ENCODE measurements at regions not wholly inside any gene's neighbourhood (a gene's known extent, or its start where the extent isn't known, plus 50 kb on each side); places are given as distances from the start of the nearest gene placed in this dataset.

DNA sequence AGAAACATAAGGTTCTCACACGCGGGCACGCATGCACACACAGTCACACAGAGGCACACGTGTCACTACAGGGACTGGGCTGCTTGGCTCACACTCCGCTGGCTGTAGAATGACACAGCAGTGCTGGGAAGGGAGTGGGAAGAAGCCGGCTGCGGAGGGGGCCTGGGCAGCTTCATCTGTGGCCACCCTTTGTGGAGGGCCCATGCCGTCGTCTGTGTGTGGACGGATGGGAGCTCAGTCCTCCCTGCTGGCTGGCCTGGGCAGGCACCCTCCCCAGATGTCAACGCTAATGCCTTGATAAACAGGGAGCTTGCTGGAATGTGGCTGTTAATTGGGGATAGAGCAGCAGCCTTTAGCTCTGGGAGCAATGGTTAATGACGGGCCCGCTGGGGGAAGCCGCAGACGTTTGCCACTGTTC lies 621.1 kb downstream of the BCOR start:
- no peak for DNase-seq
- H3K4me1 Mint-ChIP-seq: peaks cover 0 to 12% of the 10 kb centered on the region in 2 donors
- peak overlapping the region in 1 of 2 donors; percentile 15 for H3K27ac Mint-ChIP-seq

DNA sequence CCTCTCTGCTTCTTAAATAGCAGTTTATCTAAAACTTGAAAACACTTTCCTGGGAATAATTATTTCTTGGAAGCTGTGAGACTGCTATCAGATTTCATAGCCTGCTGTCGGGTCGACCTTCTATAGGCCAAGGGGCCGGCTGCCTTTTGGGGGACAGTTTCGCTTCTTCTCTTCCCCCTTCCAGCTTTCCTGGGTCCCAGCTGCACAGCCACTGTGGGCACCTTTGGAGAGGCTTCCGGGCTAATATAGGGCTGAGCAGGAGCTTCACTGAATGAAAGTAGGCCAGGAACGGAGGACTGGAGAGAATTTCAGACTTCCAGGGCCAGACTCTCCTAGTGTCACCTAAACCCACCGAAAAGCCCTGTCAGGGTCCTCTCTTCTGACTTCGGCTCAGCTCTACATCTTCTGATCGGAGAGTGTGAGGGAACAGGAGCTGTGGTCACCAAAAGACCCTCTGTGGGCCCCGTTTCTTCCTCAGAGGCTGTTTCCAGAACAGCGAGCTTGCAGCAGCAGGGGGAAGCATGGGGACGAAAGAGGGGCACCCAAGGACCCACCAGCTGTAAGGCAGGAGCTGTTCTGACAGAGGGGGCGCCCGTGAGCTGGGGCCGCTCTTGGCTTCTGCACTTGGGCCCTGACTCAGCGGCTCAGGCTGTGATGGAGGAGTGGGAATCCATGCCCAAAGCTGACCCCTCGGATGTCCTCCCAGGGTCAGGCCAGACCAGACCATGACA lies 620.6 kb downstream of the BCOR start:
- Mint-ChIP-seq H3K36me3 (no peaks in the 10 kb centered on the region), H3K27ac (peak overlapping the region; percentile 64 to 76), H3K9me3 (no peaks in the 10 kb centered on the region), H3K27me3 (ENCODE audit: low read depth in 2 of 2) (peaks cover 0 to 14% of the 10 kb centered on the region in 2 donors), H3K4me3 (no peak overlapping the region), H3K4me1 (peaks cover 0 to 12% of the 10 kb centered on the region in 2 donors)
- Histone ChIP-seq H3K27ac (ENCODE audit: low read length) (no peak overlapping the region), H3K27me3 (ENCODE audit: control insufficient read depth, insufficient read depth, low read length) (no peaks in the 10 kb centered on the region), H3K4me1 (ENCODE audit: control insufficient read depth, insufficient read depth, low read length) (peaks cover 18% of the 10 kb centered on the region), H3K4me3 (ENCODE audit: low read length) (no peak overlapping the region), H3K36me3 (ENCODE audit: control insufficient read depth, insufficient read depth, low read length) (no peaks in the 10 kb centered on the region), H3K9me3 (ENCODE audit: control insufficient read depth, insufficient read depth, low read length) (no peaks in the 10 kb centered on the region)
- TF ChIP-seq, protein P1, sequence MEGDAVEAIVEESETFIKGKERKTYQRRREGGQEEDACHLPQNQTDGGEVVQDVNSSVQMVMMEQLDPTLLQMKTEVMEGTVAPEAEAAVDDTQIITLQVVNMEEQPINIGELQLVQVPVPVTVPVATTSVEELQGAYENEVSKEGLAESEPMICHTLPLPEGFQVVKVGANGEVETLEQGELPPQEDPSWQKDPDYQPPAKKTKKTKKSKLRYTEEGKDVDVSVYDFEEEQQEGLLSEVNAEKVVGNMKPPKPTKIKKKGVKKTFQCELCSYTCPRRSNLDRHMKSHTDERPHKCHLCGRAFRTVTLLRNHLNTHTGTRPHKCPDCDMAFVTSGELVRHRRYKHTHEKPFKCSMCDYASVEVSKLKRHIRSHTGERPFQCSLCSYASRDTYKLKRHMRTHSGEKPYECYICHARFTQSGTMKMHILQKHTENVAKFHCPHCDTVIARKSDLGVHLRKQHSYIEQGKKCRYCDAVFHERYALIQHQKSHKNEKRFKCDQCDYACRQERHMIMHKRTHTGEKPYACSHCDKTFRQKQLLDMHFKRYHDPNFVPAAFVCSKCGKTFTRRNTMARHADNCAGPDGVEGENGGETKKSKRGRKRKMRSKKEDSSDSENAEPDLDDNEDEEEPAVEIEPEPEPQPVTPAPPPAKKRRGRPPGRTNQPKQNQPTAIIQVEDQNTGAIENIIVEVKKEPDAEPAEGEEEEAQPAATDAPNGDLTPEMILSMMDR (IDR thresholded peaks at IDR 0.05): no peak
- DNase-seq: peak in 1 of 2 donors; percentile 22
- 79% methylated on average over 17 of the region's 17 CpGs for WGBS (ENCODE audit: insufficient coverage)
- ATAC-seq: peak in 1 of 3 donors; percentile 42
- intact Hi-C loops (cut with micrococcal nuclease): no loop called here

More for the DNA sequence above, 621.1 kb downstream of the BCOR start:
- intact Hi-C loops (cut with micrococcal nuclease): no loop called here
- Histone ChIP-seq H3K9me3 (ENCODE audit: control insufficient read depth, insufficient read depth, low read length) (no peaks in the 10 kb centered on the region), H3K36me3 (ENCODE audit: control insufficient read depth, insufficient read depth, low read length) (no peaks in the 10 kb centered on the region), H3K27me3 (ENCODE audit: control insufficient read depth, insufficient read depth, low read length) (no peaks in the 10 kb centered on the region), H3K4me3 (ENCODE audit: low read length) (no peak overlapping the region), H3K4me1 (ENCODE audit: control insufficient read depth, insufficient read depth, low read length) (peaks cover 18% of the 10 kb centered on the region), H3K27ac (ENCODE audit: low read length) (no peak overlapping the region)
- Mint-ChIP-seq H3K9me3 (no peaks in the 10 kb centered on the region), H3K27me3 (ENCODE audit: low read depth in 2 of 2) (peaks cover 0 to 10% of the 10 kb centered on the region in 2 donors), H3K36me3 (no peaks in the 10 kb centered on the region), H3K4me3 (no peak overlapping the region)
- TF ChIP-seq, protein P1 (IDR thresholded peaks at IDR 0.05): no peak
- WGBS (ENCODE audit: insufficient coverage): 96% methylated on average over 15 of the region's 15 CpGs
- no peak for ATAC-seq

DNA sequence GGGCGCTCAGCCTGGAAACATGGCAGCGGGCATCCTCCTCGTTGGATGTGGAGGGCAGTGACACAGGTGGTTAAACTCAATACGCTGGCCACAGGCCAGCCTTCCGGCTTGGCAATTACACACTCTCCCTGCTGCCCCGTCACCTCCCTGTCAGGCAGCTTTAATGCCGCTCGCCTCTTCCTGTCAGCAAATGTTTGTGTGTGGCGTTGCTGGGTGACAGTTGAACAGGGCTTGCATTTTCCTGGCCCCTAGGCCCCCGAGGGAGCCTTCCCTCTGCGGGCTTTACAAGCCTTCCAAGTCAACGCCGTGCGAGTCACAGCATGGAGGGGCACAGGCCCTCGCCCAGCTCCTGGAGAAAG lies 620.0 kb downstream of the BCOR start:
- Histone ChIP-seq H3K4me1 (ENCODE audit: control insufficient read depth, insufficient read depth, low read length) (peaks cover 18% of the 10 kb centered on the region), H3K27me3 (ENCODE audit: control insufficient read depth, insufficient read depth, low read length) (no peaks in the 10 kb centered on the region), H3K27ac (ENCODE audit: low read length) (peak overlapping the region; percentile 11), H3K36me3 (ENCODE audit: control insufficient read depth, insufficient read depth, low read length) (no peaks in the 10 kb centered on the region), H3K9me3 (ENCODE audit: control insufficient read depth, insufficient read depth, low read length) (no peaks in the 10 kb centered on the region), H3K4me3 (ENCODE audit: low read length) (no peak overlapping the region)
- Mint-ChIP-seq H3K9me3 (no peaks in the 10 kb centered on the region), H3K27ac (peak overlapping the region; percentile 64 to 76), H3K36me3 (no peaks in the 10 kb centered on the region), H3K4me3 (no peak overlapping the region), H3K27me3 (ENCODE audit: low read depth in 2 of 2) (peaks cover 0 to 14% of the 10 kb centered on the region in 2 donors), H3K4me1 (peaks cover 0 to 12% of the 10 kb centered on the region in 2 donors)
- intact Hi-C loops (cut with micrococcal nuclease): no loop called here
- ATAC-seq: peak; percentile 80 to 89 (median 88)
- 17% methylated on average over 13 of the region's 15 CpGs for whole genome bisulfite sequencing (ENCODE audit: insufficient coverage)
- TF ChIP-seq, protein P1 (IDR thresholded peaks at IDR 0.05): no peak
- peak; percentile 15 to 57 for DNase-seq

DNA sequence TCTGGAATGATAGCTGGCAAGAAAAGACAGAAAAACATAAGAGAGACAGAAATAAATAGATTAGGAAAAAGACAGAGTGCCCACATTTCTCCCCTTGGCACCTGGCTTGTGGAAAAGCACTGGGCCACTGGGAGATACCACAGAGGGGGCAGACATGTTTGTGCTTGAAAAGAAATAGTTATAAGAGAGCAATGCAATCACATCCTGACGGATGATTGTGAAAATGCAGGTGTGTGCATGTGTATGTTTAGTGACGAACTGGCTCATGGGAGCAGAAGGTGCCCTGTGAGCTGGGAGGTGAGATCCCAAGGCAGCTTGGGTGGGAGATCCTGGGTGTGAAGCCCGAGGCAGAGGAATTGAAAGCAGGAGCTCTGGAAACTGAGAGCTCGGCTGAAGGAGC lies 617.9 kb downstream of the BCOR start:
- TF ChIP-seq, protein P1 (IDR thresholded peaks at IDR 0.05): no peak
- DNase-seq (no peak), ATAC-seq (no peak)
- no peaks in the 10 kb centered on the region for H3K27me3 ChIP-seq (ENCODE audit: control insufficient read depth, insufficient read depth, low read length)
- peaks cover 18% of the 10 kb centered on the region for H3K4me1 ChIP-seq (ENCODE audit: control insufficient read depth, insufficient read depth, low read length)
- no peaks in the 10 kb centered on the region for H3K9me3 ChIP-seq (ENCODE audit: control insufficient read depth, insufficient read depth, low read length)
- 86% methylated on average over 4 of the region's 4 CpGs for WGBS (ENCODE audit: insufficient coverage)
- Mint-ChIP-seq H3K9me3 (no peaks in the 10 kb centered on the region), H3K27me3 (ENCODE audit: low read depth in 2 of 2) (peaks cover 0 to 14% of the 10 kb centered on the region in 2 donors), H3K36me3 (no peaks in the 10 kb centered on the region), H3K4me3 (no peak overlapping the region), H3K4me1 (peaks cover 0 to 12% of the 10 kb centered on the region in 2 donors), H3K27ac (no peak overlapping the region)
- intact Hi-C loops (cut with micrococcal nuclease): no loop called here
- no peak overlapping the region for H3K27ac ChIP-seq (ENCODE audit: low read length)
- H3K4me3 ChIP-seq (ENCODE audit: low read length): no peak overlapping the region
- H3K36me3 ChIP-seq (ENCODE audit: control insufficient read depth, insufficient read depth, low read length): no peaks in the 10 kb centered on the region

Data from natural killer cell (primary cell).